Endothelial cell of umbilical vein (primary cell): ENCODE measurements at regions not wholly inside any gene's neighbourhood (a gene's known extent, or its start where the extent isn't known, plus 50 kb on each side); places are given as distances from the start of the nearest gene placed in this dataset.

ENCODE experiments used
- CTCF ChIP-seq, 2 donors: IDR thresholded peaks; 1 replicate in 1 of 2; 2 replicates in 1 of 2; pipeline ENCODE4 v1.5.1; 2011; ENCODE audit warnings: low read length in 2 of 2, mild to moderate bottlenecking in 2 of 2, moderate library complexity in 2 of 2, control low read depth in 1 of 2, inconsistent platforms in 1 of 2, low read depth in 1 of 2; ENCODE audit not compliant: insufficient read depth in 1 of 2; ENCODE audit errors: extremely low read depth in 1 of 2
- EZH2 ChIP-seq: IDR thresholded peaks from 2 replicates; pipeline ENCODE4 v1.6.1; 2012; ENCODE audit warnings: borderline replicate concordance, low read depth, mild to moderate bottlenecking, moderate library complexity, low read length, inconsistent platforms; ENCODE audit not compliant: severe bottlenecking
- FOS ChIP-seq: IDR thresholded peaks from 2 replicates; pipeline ENCODE4 v1.6.1; 2011; ENCODE audit warnings: mild to moderate bottlenecking, low read length, moderate library complexity, borderline replicate concordance; ENCODE audit not compliant: insufficient read depth
- GATA2 ChIP-seq: IDR thresholded peaks from 2 replicates; pipeline ENCODE4 v1.7.0; 2011; ENCODE audit warnings: low read depth, mild to moderate bottlenecking, moderate library complexity, mixed read lengths, low read length; ENCODE audit not compliant: insufficient read length, insufficient read depth
- JUN ChIP-seq: IDR thresholded peaks from 2 replicates; pipeline ENCODE4 v1.6.1; 2011; ENCODE audit warnings: borderline replicate concordance, low read depth; ENCODE audit not compliant: insufficient read length, insufficient read depth
- MYC ChIP-seq: IDR thresholded peaks from one replicate; pipeline ENCODE4 v1.6.1; 2011; ENCODE audit warnings: mild to moderate bottlenecking, low read depth, low read length
- POLR2A ChIP-seq: IDR thresholded peaks from 2 replicates; pipeline ENCODE4 v1.6.1; 2012; ENCODE audit warnings: low read depth, mild to moderate bottlenecking, control low read depth, low read length
- POLR2AphosphoS5 ChIP-seq: IDR thresholded peaks from 2 replicates; pipeline ENCODE4 v1.6.1; 2012; ENCODE audit warnings: low read depth, mild to moderate bottlenecking, control low read depth, low read length, moderate library complexity; ENCODE audit not compliant: insufficient read depth
- TF ChIP-seq, protein P1 (sequence below): IDR thresholded peaks from 2 replicates; pipeline ENCODE4 v1.6.1; 2011; ENCODE audit not compliant: insufficient read depth, insufficient read length

DNA sequence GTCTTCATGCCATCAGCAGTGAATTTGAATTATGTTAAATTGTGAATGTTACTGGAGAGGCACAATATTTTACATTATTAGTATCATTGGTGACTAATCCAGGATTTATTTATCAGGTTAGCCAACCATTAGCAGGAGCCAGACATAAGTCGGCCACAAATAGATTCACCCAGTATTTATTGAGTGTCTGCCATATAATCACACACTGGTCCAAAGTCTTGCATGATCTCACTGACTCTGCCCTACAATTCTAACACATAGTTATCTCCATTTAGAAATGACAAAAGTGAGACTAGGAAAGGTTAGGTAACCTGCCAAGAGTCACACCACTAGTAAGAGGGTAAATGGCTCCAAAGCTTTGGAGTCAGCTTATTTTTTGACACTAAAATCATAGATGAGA, 179.6 kb downstream of the BLID start:
- no peak for TF ChIP-seq POLR2A
- TF ChIP-seq POLR2AphosphoS5 = no peak
- no peak for TF ChIP-seq CTCF (IDR thresholded peaks at IDR 0.05; ENCODE audit: extremely low read depth in 1 of 2, insufficient read depth in 1 of 2, low read depth in 1 of 2, low read length in 2 of 2)
- no peak for TF ChIP-seq EZH2
- TF ChIP-seq FOS = no peak
- no peak for TF ChIP-seq GATA2
- TF ChIP-seq, protein P1, sequence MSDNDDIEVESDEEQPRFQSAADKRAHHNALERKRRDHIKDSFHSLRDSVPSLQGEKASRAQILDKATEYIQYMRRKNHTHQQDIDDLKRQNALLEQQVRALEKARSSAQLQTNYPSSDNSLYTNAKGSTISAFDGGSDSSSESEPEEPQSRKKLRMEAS = no peak
- TF ChIP-seq MYC = no peak
- no peak for TF ChIP-seq JUN
